ENCODE measurements at regions not wholly inside any gene's neighbourhood (a gene's known extent, or its start where the extent isn't known, plus 50 kb on each side); places are given as distances from the start of the nearest gene placed in this dataset.

- H3K4me1 ChIP-seq (replicated peaks; ENCODE audit: insufficient read depth), result no peaks in the 10 kb centered on the region
- BruUV-seq (replicated peaks), result no TSS peak
- no peaks in the 10 kb centered on the region for H3K9me3 ChIP-seq (ENCODE audit: insufficient read depth, low read depth)
- intact Hi-C loops (cut with micrococcal nuclease; ENCODE audit: unreplicated experiment), result no loop called here
- no peak overlapping the region for H3K4me2 ChIP-seq
- no peaks in the 10 kb centered on the region for H4K20me1 ChIP-seq (ENCODE audit: insufficient read depth)
- H3K27ac ChIP-seq, result no peak overlapping the region
- no peaks in the 10 kb centered on the region; the same call in 1 of the 2 replicates for H3K9me2 ChIP-seq (ENCODE audit: insufficient read depth)
- no peaks in the 10 kb centered on the region for H3F3A ChIP-seq (ENCODE audit: insufficient read depth, low read depth)
- no peak overlapping the region for H2AFZ ChIP-seq
- H3K36me3 ChIP-seq (ENCODE audit: low read depth), result no peaks in the 10 kb centered on the region
- ChIA-PET POLR2A (ENCODE audit: unreplicated experiment) (no interaction called here), CTCF (no interaction called here)
- DNase-seq, result no peak
- H3K27me3 ChIP-seq (ENCODE audit: insufficient read depth, low read depth), result no peaks in the 10 kb centered on the region
- no peaks in the 10 kb centered on the region for H3K79me2 ChIP-seq (ENCODE audit: low read depth)
- no peak overlapping the region for H3K4me3 ChIP-seq
- TF ChIP-seq EZH2 (IDR thresholded peaks at IDR 0.05; ENCODE audit: low read depth) (no peak), CTCF (conservative IDR thresholded peaks at IDR 0.05) (no peak)
These were observed 511.3 kb downstream of the DIPK2A start for GRCh38 chr3:144482876-144483275.

GRCh38 chr3:144487011-144487410 lies 515.4 kb downstream of the DIPK2A start:
- ChIA-PET CTCF (no interaction called here), POLR2A (ENCODE audit: unreplicated experiment) (no interaction called here)
- H3K36me3 ChIP-seq (ENCODE audit: low read depth), result no peaks in the 10 kb centered on the region
- TF ChIP-seq EZH2 (IDR thresholded peaks at IDR 0.05; ENCODE audit: low read depth) (no peak), CTCF (conservative IDR thresholded peaks at IDR 0.05) (no peak)
- no peaks in the 10 kb centered on the region for H3K4me1 ChIP-seq (replicated peaks; ENCODE audit: insufficient read depth)
- intact Hi-C loops (cut with micrococcal nuclease; ENCODE audit: unreplicated experiment), result no loop called here
- H3K9me3 ChIP-seq (ENCODE audit: insufficient read depth, low read depth), result no peaks in the 10 kb centered on the region
- H3K27me3 ChIP-seq (ENCODE audit: insufficient read depth, low read depth), result no peaks in the 10 kb centered on the region
- no peak overlapping the region for H3K27ac ChIP-seq
- no peak for DNase-seq
- no peak overlapping the region for H3K4me2 ChIP-seq
- H2AFZ ChIP-seq, result no peak overlapping the region
- H3F3A ChIP-seq (ENCODE audit: insufficient read depth, low read depth), result no peaks in the 10 kb centered on the region
- no peaks in the 10 kb centered on the region; the same call in 1 of the 2 replicates for H3K9me2 ChIP-seq (ENCODE audit: insufficient read depth)
- no peak overlapping the region for H3K4me3 ChIP-seq
- no TSS peak for BruUV-seq (replicated peaks)
- H3K79me2 ChIP-seq (ENCODE audit: low read depth), result no peaks in the 10 kb centered on the region
- no peaks in the 10 kb centered on the region for H4K20me1 ChIP-seq (ENCODE audit: insufficient read depth)

GRCh38 chr3:144488927-144489326 lies 517.3 kb downstream of the DIPK2A start:
- no peaks in the 10 kb centered on the region for H3K36me3 ChIP-seq (ENCODE audit: low read depth)
- no peaks in the 10 kb centered on the region for H3K9me3 ChIP-seq (ENCODE audit: insufficient read depth, low read depth)
- no peaks in the 10 kb centered on the region for H3K27me3 ChIP-seq (ENCODE audit: insufficient read depth, low read depth)
- no TSS peak for BruUV-seq (replicated peaks)
- POLR2A ChIA-PET (ENCODE audit: unreplicated experiment), result no interaction called here
- no peaks in the 10 kb centered on the region for H3K79me2 ChIP-seq (ENCODE audit: low read depth)
- H2AFZ ChIP-seq, result no peak overlapping the region
- no peaks in the 10 kb centered on the region for H4K20me1 ChIP-seq (ENCODE audit: insufficient read depth)
- H3K4me3 ChIP-seq, result no peak overlapping the region
- H3K4me2 ChIP-seq, result no peak overlapping the region
- H3K27ac ChIP-seq, result no peak overlapping the region
- CTCF ChIA-PET, result no interaction called here
- TF ChIP-seq CTCF (conservative IDR thresholded peaks at IDR 0.05) (no peak), EZH2 (IDR thresholded peaks at IDR 0.05; ENCODE audit: low read depth) (no peak)
- no peaks in the 10 kb centered on the region for H3F3A ChIP-seq (ENCODE audit: insufficient read depth, low read depth)
- no peaks in the 10 kb centered on the region for H3K4me1 ChIP-seq (replicated peaks; ENCODE audit: insufficient read depth)
- DNase-seq, result no peak
- H3K9me2 ChIP-seq (ENCODE audit: insufficient read depth), result no peaks in the 10 kb centered on the region
- intact Hi-C loops (cut with micrococcal nuclease; ENCODE audit: unreplicated experiment), result no loop called here

Measured in PC-9 (cell line).